ENCODE measurements at regions not wholly inside any gene's neighbourhood (a gene's known extent, or its start where the extent isn't known, plus 50 kb on each side); places are given as distances from the start of the nearest gene placed in this dataset.

DNA sequence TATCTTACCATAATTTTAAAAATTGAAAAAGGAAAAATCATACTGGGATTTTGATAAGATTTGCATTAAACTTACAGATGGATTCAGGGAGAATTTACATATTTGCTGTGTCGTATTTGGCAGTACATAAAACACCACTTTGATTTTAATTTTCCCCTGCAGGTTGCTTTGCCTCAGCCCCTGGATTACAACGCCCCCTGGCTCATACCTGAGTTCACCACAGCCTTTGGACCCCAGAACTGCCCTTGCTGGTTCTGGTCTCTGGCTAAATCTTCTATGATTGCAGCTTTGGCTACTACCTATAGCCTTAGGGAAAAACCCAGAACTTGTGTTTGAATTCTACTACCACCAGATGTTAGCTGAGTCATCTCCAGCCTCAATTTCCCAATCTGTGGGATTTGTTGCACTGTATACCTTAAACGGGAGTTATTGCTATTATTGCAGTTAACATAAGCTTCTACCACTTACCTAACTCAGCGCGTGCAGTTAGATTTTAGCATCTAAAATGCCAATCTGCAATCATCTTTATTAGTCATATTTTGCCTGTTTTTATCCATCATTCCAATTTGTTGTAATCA is 315.7 kb upstream of the GADL1 start:
- Histone ChIP-seq H3K4me1 (ENCODE audit: control insufficient read depth, extremely low read depth, insufficient read depth, low read length) (peaks cover 12% of the 10 kb centered on the region), H3K9ac (replicated peaks; ENCODE audit: extremely low read depth, insufficient read depth, low read length) (no peak overlapping the region), H3K36me3 (ENCODE audit: control insufficient read depth in 2 of 2, extremely low read depth in 1 of 2, insufficient read depth in 2 of 2, low read length in 2 of 2) (no peaks in the 10 kb centered on the region), H3K9me3 (replicated peaks; ENCODE audit: control insufficient read depth, insufficient read depth, low read length) (no peaks in the 10 kb centered on the region), H4K20me1 (replicated peaks; ENCODE audit: control insufficient read depth, extremely low read depth, insufficient read depth, low read length) (no peaks in the 10 kb centered on the region), H3K4me3 (replicated peaks in 1 of 3; ENCODE audit: insufficient read depth in 1 of 3, low read depth in 1 of 3, low read length in 3 of 3) (no peak overlapping the region), H3K27ac (ENCODE audit: insufficient read depth, low read depth, low read length) (no peak overlapping the region), H3K27me3 (ENCODE audit: control insufficient read depth in 2 of 2, insufficient read depth in 2 of 2, low read length in 2 of 2) (no peaks in the 10 kb centered on the region), H3K9me1 (replicated peaks; ENCODE audit: control insufficient read depth, extremely low read depth, insufficient read depth, low read length) (no peaks in the 10 kb centered on the region), H2AFZ (ENCODE audit: low read depth, low read length) (no peak overlapping the region), H3K4me2 (ENCODE audit: insufficient read depth, low read length) (no peak overlapping the region), H3K79me2 (ENCODE audit: control insufficient read depth, insufficient read depth, low read length) (no peaks in the 10 kb centered on the region)
- no TSS peak for BruUV-seq (replicated peaks)
- ChIA-PET POLR2A (no interaction called here), CTCF (interaction anchor here (0.9 to 1.4 kb wide), 3 partner anchors 13 to 282 kb away, joined by 3 read pairs; no protein-coding TSS in a partner anchor)
- dilution Hi-C loops (cut with MboI; ENCODE audit: extremely low pct_ligation_motif_present, low sequenced_read_pairs) (no loop called here), intact Hi-C loops (cut with micrococcal nuclease) (loop anchor here (2.0 kb wide), 1 partner anchor 441 kb away; no protein-coding TSS in a partner anchor)
- FAIRE-seq (no peak), DNase-seq (ENCODE audit: low read depth, low spot score) (no peak)
- TF ChIP-seq, protein P1, sequence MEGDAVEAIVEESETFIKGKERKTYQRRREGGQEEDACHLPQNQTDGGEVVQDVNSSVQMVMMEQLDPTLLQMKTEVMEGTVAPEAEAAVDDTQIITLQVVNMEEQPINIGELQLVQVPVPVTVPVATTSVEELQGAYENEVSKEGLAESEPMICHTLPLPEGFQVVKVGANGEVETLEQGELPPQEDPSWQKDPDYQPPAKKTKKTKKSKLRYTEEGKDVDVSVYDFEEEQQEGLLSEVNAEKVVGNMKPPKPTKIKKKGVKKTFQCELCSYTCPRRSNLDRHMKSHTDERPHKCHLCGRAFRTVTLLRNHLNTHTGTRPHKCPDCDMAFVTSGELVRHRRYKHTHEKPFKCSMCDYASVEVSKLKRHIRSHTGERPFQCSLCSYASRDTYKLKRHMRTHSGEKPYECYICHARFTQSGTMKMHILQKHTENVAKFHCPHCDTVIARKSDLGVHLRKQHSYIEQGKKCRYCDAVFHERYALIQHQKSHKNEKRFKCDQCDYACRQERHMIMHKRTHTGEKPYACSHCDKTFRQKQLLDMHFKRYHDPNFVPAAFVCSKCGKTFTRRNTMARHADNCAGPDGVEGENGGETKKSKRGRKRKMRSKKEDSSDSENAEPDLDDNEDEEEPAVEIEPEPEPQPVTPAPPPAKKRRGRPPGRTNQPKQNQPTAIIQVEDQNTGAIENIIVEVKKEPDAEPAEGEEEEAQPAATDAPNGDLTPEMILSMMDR (IDR thresholded peaks at IDR 0.05; ENCODE audit: extremely low read depth in 1 of 2, insufficient read depth in 1 of 2, low read depth in 1 of 2, low read length in 2 of 2): peak in 1 of 2 donors; percentile 10
- TF ChIP-seq POLR2A (IDR thresholded peaks at IDR 0.05; ENCODE audit: low read depth, low read length) (no peak), MYC (IDR thresholded peaks at IDR 0.05; ENCODE audit: low read depth, low read length) (no peak), POLR2AphosphoS5 (IDR thresholded peaks at IDR 0.05; ENCODE audit: insufficient read depth, low read depth, low read length) (no peak), JUN (IDR thresholded peaks at IDR 0.05; ENCODE audit: borderline replicate concordance, insufficient read depth, insufficient read length, low read depth) (no peak), FOS (IDR thresholded peaks at IDR 0.05; ENCODE audit: borderline replicate concordance, insufficient read depth, low read length) (no peak)
- TF ChIP-seq, protein P2, sequence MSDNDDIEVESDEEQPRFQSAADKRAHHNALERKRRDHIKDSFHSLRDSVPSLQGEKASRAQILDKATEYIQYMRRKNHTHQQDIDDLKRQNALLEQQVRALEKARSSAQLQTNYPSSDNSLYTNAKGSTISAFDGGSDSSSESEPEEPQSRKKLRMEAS (IDR thresholded peaks at IDR 0.05; ENCODE audit: insufficient read depth, insufficient read length): no peak

Measured in endothelial cell of umbilical vein (primary cell).